ENCODE measurements at regions not wholly inside any gene's neighbourhood (a gene's known extent, or its start where the extent isn't known, plus 50 kb on each side); places are given as distances from the start of the nearest gene placed in this dataset.

DNA sequence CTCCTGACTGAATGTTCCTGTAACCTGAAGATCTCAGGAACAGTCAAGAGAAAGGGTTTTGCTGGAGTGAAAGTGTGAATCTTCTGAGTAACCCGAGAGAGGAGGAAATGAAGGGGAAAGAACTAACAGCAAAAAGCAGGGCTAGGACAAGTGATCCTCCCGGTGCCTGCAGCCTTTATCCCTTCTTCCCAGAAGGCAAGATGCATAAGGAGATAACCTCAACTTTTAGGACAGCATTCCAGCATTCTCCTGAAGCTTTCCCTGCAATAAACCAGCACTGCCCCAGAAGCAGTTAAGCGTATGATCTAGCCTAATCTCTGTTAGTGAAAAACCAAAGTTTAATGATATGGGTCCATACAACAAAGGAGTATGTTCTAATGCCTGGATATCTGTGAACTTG, 298.8 kb downstream of the MEX3B start:
- TF ChIP-seq EZH2 (IDR thresholded peaks at IDR 0.05; ENCODE audit: low read depth, unreplicated experiment) (no peak), JUNB (IDR thresholded peaks at IDR 0.05; ENCODE audit: unreplicated experiment) (no peak), NANOG (IDR thresholded peaks at IDR 0.05; ENCODE audit: borderline replicate concordance) (no peak), EZH2phosphoT487 (IDR thresholded peaks at IDR 0.05; ENCODE audit: unreplicated experiment) (no peak), POLR2AphosphoS5 (IDR thresholded peaks at IDR 0.05; ENCODE audit: low read depth) (no peak), CREB1 (CRISPR knock-in tag; IDR thresholded peaks at IDR 0.05; ENCODE audit: low read depth) (no peak)
- TF ChIP-seq, protein P1, sequence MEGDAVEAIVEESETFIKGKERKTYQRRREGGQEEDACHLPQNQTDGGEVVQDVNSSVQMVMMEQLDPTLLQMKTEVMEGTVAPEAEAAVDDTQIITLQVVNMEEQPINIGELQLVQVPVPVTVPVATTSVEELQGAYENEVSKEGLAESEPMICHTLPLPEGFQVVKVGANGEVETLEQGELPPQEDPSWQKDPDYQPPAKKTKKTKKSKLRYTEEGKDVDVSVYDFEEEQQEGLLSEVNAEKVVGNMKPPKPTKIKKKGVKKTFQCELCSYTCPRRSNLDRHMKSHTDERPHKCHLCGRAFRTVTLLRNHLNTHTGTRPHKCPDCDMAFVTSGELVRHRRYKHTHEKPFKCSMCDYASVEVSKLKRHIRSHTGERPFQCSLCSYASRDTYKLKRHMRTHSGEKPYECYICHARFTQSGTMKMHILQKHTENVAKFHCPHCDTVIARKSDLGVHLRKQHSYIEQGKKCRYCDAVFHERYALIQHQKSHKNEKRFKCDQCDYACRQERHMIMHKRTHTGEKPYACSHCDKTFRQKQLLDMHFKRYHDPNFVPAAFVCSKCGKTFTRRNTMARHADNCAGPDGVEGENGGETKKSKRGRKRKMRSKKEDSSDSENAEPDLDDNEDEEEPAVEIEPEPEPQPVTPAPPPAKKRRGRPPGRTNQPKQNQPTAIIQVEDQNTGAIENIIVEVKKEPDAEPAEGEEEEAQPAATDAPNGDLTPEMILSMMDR (conservative IDR thresholded peaks at IDR 0.05; ENCODE audit: low read depth in 2 of 2), result no peak
- TF ChIP-seq, protein P2, sequence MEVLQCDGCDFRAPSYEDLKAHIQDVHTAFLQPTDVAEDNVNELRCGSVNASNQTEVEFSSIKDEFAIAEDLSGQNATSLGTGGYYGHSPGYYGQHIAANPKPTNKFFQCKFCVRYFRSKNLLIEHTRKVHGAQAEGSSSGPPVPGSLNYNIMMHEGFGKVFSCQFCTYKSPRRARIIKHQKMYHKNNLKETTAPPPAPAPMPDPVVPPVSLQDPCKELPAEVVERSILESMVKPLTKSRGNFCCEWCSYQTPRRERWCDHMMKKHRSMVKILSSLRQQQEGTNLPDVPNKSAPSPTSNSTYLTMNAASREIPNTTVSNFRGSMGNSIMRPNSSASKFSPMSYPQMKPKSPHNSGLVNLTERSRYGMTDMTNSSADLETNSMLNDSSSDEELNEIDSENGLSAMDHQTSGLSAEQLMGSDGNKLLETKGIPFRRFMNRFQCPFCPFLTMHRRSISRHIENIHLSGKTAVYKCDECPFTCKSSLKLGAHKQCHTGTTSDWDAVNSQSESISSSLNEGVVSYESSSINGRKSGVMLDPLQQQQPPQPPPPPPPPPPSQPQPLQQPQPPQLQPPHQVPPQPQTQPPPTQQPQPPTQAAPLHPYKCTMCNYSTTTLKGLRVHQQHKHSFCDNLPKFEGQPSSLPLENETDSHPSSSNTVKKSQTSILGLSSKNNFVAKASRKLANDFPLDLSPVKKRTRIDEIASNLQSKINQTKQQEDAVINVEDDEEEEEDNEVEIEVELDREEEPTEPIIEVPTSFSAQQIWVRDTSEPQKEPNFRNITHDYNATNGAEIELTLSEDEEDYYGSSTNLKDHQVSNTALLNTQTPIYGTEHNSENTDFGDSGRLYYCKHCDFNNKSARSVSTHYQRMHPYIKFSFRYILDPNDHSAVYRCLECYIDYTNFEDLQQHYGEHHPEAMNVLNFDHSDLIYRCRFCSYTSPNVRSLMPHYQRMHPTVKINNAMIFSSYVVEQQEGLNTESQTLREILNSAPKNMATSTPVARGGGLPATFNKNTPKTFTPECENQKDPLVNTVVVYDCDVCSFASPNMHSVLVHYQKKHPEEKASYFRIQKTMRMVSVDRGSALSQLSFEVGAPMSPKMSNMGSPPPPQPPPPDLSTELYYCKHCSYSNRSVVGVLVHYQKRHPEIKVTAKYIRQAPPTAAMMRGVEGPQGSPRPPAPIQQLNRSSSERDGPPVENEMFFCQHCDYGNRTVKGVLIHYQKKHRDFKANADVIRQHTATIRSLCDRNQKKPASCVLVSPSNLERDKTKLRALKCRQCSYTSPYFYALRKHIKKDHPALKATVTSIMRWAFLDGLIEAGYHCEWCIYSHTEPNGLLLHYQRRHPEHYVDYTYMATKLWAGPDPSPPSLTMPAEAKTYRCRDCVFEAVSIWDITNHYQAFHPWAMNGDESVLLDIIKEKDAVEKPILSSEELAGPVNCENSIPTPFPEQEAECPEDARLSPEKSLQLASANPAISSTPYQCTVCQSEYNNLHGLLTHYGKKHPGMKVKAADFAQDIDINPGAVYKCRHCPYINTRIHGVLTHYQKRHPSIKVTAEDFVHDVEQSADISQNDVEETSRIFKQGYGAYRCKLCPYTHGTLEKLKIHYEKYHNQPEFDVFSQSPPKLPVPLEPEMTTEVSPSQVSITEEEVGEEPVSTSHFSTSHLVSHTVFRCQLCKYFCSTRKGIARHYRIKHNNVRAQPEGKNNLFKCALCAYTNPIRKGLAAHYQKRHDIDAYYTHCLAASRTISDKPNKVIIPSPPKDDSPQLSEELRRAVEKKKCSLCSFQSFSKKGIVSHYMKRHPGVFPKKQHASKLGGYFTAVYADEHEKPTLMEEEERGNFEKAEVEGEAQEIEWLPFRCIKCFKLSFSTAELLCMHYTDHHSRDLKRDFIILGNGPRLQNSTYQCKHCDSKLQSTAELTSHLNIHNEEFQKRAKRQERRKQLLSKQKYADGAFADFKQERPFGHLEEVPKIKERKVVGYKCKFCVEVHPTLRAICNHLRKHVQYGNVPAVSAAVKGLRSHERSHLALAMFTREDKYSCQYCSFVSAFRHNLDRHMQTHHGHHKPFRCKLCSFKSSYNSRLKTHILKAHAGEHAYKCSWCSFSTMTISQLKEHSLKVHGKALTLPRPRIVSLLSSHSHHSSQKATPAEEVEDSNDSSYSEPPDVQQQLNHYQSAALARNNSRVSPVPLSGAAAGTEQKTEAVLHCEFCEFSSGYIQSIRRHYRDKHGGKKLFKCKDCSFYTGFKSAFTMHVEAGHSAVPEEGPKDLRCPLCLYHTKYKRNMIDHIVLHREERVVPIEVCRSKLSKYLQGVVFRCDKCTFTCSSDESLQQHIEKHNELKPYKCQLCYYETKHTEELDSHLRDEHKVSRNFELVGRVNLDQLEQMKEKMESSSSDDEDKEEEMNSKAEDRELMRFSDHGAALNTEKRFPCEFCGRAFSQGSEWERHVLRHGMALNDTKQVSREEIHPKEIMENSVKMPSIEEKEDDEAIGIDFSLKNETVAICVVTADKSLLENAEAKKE (CRISPR knock-in tag; IDR thresholded peaks at IDR 0.05), result no peak
- TF ChIP-seq, protein P3, sequence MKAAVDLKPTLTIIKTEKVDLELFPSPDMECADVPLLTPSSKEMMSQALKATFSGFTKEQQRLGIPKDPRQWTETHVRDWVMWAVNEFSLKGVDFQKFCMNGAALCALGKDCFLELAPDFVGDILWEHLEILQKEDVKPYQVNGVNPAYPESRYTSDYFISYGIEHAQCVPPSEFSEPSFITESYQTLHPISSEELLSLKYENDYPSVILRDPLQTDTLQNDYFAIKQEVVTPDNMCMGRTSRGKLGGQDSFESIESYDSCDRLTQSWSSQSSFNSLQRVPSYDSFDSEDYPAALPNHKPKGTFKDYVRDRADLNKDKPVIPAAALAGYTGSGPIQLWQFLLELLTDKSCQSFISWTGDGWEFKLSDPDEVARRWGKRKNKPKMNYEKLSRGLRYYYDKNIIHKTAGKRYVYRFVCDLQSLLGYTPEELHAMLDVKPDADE (IDR thresholded peaks at IDR 0.05), result no peak
- TF ChIP-seq, protein P4, sequence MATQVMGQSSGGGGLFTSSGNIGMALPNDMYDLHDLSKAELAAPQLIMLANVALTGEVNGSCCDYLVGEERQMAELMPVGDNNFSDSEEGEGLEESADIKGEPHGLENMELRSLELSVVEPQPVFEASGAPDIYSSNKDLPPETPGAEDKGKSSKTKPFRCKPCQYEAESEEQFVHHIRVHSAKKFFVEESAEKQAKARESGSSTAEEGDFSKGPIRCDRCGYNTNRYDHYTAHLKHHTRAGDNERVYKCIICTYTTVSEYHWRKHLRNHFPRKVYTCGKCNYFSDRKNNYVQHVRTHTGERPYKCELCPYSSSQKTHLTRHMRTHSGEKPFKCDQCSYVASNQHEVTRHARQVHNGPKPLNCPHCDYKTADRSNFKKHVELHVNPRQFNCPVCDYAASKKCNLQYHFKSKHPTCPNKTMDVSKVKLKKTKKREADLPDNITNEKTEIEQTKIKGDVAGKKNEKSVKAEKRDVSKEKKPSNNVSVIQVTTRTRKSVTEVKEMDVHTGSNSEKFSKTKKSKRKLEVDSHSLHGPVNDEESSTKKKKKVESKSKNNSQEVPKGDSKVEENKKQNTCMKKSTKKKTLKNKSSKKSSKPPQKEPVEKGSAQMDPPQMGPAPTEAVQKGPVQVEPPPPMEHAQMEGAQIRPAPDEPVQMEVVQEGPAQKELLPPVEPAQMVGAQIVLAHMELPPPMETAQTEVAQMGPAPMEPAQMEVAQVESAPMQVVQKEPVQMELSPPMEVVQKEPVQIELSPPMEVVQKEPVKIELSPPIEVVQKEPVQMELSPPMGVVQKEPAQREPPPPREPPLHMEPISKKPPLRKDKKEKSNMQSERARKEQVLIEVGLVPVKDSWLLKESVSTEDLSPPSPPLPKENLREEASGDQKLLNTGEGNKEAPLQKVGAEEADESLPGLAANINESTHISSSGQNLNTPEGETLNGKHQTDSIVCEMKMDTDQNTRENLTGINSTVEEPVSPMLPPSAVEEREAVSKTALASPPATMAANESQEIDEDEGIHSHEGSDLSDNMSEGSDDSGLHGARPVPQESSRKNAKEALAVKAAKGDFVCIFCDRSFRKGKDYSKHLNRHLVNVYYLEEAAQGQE (IDR thresholded peaks at IDR 0.05; ENCODE audit: unreplicated experiment), result no peak

Data from GM23338 (cell line).